ENCODE measurements at regions not wholly inside any gene's neighbourhood (a gene's known extent, or its start where the extent isn't known, plus 50 kb on each side); places are given as distances from the start of the nearest gene placed in this dataset.

- no peak for TF ChIP-seq POLR2A (IDR thresholded peaks at IDR 0.05)
- TF ChIP-seq CTCF (IDR thresholded peaks at IDR 0.05): no peak
These were observed 226.9 kb upstream of the HCCS start for GRCh38 chrX:10884246-10884645.
